HFF-Myc (cell line): ENCODE measurements at regions not wholly inside any gene's neighbourhood (a gene's known extent, or its start where the extent isn't known, plus 50 kb on each side); places are given as distances from the start of the nearest gene placed in this dataset.

Source experiments
- DNase-seq: peaks from one replicate; pipeline ENCODE4 v3.0.0-alpha.2; 2011; ENCODE audit warnings: low read depth; ENCODE audit errors: extremely low read depth
- H3K4me3 ChIP-seq: replicated peaks from 2 replicates; pipeline ENCODE4 v1.5.1; 2011; ENCODE audit warnings: low read depth, mild to moderate bottlenecking, control low read depth, low read length
- CTCF ChIP-seq: IDR thresholded peaks from 2 replicates; pipeline ENCODE4 v1.5.1; 2012; ENCODE audit warnings: mild to moderate bottlenecking, low read depth, low read length, control low read depth; ENCODE audit errors: missing control alignments

GRCh38 chr10:80760914-80761371 lies 223.2 kb downstream of the SH2D4B start:
- no peak for TF ChIP-seq CTCF
- DNase-seq, result no peak
- no peak overlapping the region for H3K4me3 ChIP-seq

GRCh38 chr10:80767963-80768362 lies 230.3 kb downstream of the SH2D4B start:
- no peak for DNase-seq
- no peak for TF ChIP-seq CTCF
- no peak overlapping the region for H3K4me3 ChIP-seq

- no peak for TF ChIP-seq CTCF
- no peak for DNase-seq
- H3K4me3 ChIP-seq, result no peak overlapping the region
These were observed 232.0 kb downstream of the SH2D4B start for GRCh38 chr10:80769700-80770160.

GRCh38 chr10:80770239-80770638 lies 232.5 kb downstream of the SH2D4B start:
- TF ChIP-seq CTCF, result no peak
- no peak for DNase-seq
- no peak overlapping the region for H3K4me3 ChIP-seq

GRCh38 chr10:80771285-80771684 lies 233.6 kb downstream of the SH2D4B start:
- H3K4me3 ChIP-seq, result no peak overlapping the region
- no peak for TF ChIP-seq CTCF
- no peak for DNase-seq

- DNase-seq, result no peak
- no peak for TF ChIP-seq CTCF
- H3K4me3 ChIP-seq, result no peak overlapping the region
These were observed 234.3 kb downstream of the SH2D4B start for GRCh38 chr10:80771902-80772555.

- no peak overlapping the region for H3K4me3 ChIP-seq
- DNase-seq, result no peak
- no peak for TF ChIP-seq CTCF
These were observed 234.9 kb downstream of the SH2D4B start for GRCh38 chr10:80772596-80772995.
